ENCODE measurements at regions not wholly inside any gene's neighbourhood (a gene's known extent, or its start where the extent isn't known, plus 50 kb on each side); places are given as distances from the start of the nearest gene placed in this dataset.

GRCh38 chr6:112581015-112581414, 233.9 kb downstream of the RFPL4B start:
- Histone ChIP-seq H3K27me3 (ENCODE audit: low read depth) (no peaks in the 10 kb centered on the region), H3K9me3 (no peaks in the 10 kb centered on the region), H3K4me3 (no peak overlapping the region), H3K36me3 (no peaks in the 10 kb centered on the region), H3K27ac (no peak overlapping the region), H3K4me1 (no peaks in the 10 kb centered on the region)
- TF ChIP-seq CTCF (IDR thresholded peaks at IDR 0.05): no peak
- ATAC-seq (no peak), DNase-seq (no peak)
- intact Hi-C loops (cut with DNase I): no loop called here

- no peaks in the 10 kb centered on the region for H3K36me3 ChIP-seq
- H3K4me3 ChIP-seq: no peak overlapping the region
- H3K27ac ChIP-seq: no peak overlapping the region
- no peak for TF ChIP-seq CTCF (IDR thresholded peaks at IDR 0.05)
- no peak for DNase-seq
- no peak for ATAC-seq
- no peaks in the 10 kb centered on the region for H3K27me3 ChIP-seq (ENCODE audit: low read depth)
- H3K4me1 ChIP-seq: no peaks in the 10 kb centered on the region
- H3K9me3 ChIP-seq: no peaks in the 10 kb centered on the region
- intact Hi-C loops (cut with DNase I): no loop called here
Observed at GRCh38 chr6:112590326-112590725, 243.2 kb downstream of the RFPL4B start.

- no peaks in the 10 kb centered on the region for H3K9me3 ChIP-seq
- TF ChIP-seq CTCF (IDR thresholded peaks at IDR 0.05): no peak
- intact Hi-C loops (cut with DNase I): no loop called here
- no peak for ATAC-seq
- no peak for DNase-seq
- H3K27me3 ChIP-seq (ENCODE audit: low read depth): no peaks in the 10 kb centered on the region
- no peaks in the 10 kb centered on the region for H3K36me3 ChIP-seq
- no peak overlapping the region for H3K4me3 ChIP-seq
- H3K4me1 ChIP-seq: no peaks in the 10 kb centered on the region
- H3K27ac ChIP-seq: no peak overlapping the region
Observed at GRCh38 chr6:112591329-112591728, 244.2 kb downstream of the RFPL4B start.

GRCh38 chr6:112592159-112592558, 245.0 kb downstream of the RFPL4B start:
- no peak for TF ChIP-seq CTCF (IDR thresholded peaks at IDR 0.05)
- Histone ChIP-seq H3K9me3 (no peaks in the 10 kb centered on the region), H3K4me3 (no peak overlapping the region), H3K27me3 (ENCODE audit: low read depth) (no peaks in the 10 kb centered on the region), H3K36me3 (no peaks in the 10 kb centered on the region), H3K27ac (no peak overlapping the region), H3K4me1 (no peaks in the 10 kb centered on the region)
- intact Hi-C loops (cut with DNase I): no loop called here
- DNase-seq (no peak), ATAC-seq (no peak)

- no peak overlapping the region for H3K4me3 ChIP-seq
- no peaks in the 10 kb centered on the region for H3K9me3 ChIP-seq
- H3K4me1 ChIP-seq: no peaks in the 10 kb centered on the region
- no peak for DNase-seq
- no peak for ATAC-seq
- no peak overlapping the region for H3K27ac ChIP-seq
- no peaks in the 10 kb centered on the region for H3K36me3 ChIP-seq
- intact Hi-C loops (cut with DNase I): no loop called here
- H3K27me3 ChIP-seq (ENCODE audit: low read depth): no peaks in the 10 kb centered on the region
- TF ChIP-seq CTCF (IDR thresholded peaks at IDR 0.05): no peak
Observed at GRCh38 chr6:112594886-112595594, 247.9 kb downstream of the RFPL4B start.
